GM20000 (cell line): ENCODE measurements at regions not wholly inside any gene's neighbourhood (a gene's known extent, or its start where the extent isn't known, plus 50 kb on each side); places are given as distances from the start of the nearest gene placed in this dataset.

Experiments
- DNase-seq: peaks from one replicate; pipeline ENCODE4 v3.0.0; 2012; ENCODE audit warnings: low spot score
- CTCF ChIP-seq: IDR thresholded peaks from 2 replicates; pipeline ENCODE4 v1.5.1; 2012; ENCODE audit warnings: mild to moderate bottlenecking, control low read depth; ENCODE audit errors: extremely low read depth, missing control alignments

DNA sequence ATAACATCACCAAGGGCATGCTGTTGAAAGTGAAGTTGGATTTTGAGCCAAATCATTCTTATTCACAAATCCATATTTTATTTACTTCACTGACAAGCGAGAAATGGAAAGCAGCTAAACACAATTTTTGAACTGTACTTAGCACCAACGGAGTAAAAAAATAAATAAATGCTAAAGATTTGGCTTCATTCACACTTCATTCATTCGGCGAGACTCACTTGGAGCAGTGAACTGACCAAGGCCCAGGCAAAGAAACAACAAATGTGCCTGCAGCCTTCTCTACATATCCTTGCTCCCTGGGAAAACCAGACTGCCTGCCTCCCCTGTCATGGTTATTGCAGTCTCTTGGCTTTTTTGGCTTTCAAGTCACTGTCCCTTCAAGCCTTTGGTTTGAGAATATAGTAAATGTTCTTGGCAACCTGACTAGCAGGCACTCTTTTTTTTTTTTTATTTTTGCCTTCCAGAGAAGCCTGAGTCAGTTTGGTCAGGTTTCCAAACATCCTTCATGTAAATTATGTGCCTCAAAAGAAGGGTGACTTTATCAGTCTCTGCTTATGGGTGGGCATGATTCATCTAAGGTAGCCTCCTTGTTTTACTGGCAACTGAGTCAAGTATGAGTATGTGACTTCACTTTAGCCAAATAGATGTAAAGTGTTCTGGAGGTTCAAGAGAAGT, 177.6 kb upstream of the MEOX2 start:
- no peak for DNase-seq
- no peak for TF ChIP-seq CTCF

GRCh38 chr7:15862781-15863165, 176.3 kb upstream of the MEOX2 start:
- TF ChIP-seq CTCF = no peak
- no peak for DNase-seq

GRCh38 chr7:15862016-15862780, 175.7 kb upstream of the MEOX2 start:
- TF ChIP-seq CTCF = no peak
- DNase-seq = no peak

- TF ChIP-seq CTCF = no peak
- DNase-seq = no peak
These were observed 173.9 kb upstream of the MEOX2 start for GRCh38 chr7:15860264-15860949.

- TF ChIP-seq CTCF = no peak
- no peak for DNase-seq
These were observed 170.5 kb upstream of the MEOX2 start for GRCh38 chr7:15857026-15857425.

- no peak for TF ChIP-seq CTCF
These were observed 169.8 kb upstream of the MEOX2 start for GRCh38 chr7:15856311-15856710.

GRCh38 chr7:15855525-15856109, 169.1 kb upstream of the MEOX2 start:
- DNase-seq = no peak

More at GRCh38 chr7:15856311-15856710, 169.8 kb upstream of the MEOX2 start:
- DNase-seq = no peak

More at GRCh38 chr7:15855525-15856109, 169.1 kb upstream of the MEOX2 start:
- TF ChIP-seq CTCF = no peak
